ENCODE measurements at regions not wholly inside any gene's neighbourhood (a gene's known extent, or its start where the extent isn't known, plus 50 kb on each side); places are given as distances from the start of the nearest gene placed in this dataset.
"Not testable (repeated sequence)": the region's sequence is repeated elsewhere in the genome, so short reads cannot be mapped to it uniquely, and the experiment has no call there.

DNA sequence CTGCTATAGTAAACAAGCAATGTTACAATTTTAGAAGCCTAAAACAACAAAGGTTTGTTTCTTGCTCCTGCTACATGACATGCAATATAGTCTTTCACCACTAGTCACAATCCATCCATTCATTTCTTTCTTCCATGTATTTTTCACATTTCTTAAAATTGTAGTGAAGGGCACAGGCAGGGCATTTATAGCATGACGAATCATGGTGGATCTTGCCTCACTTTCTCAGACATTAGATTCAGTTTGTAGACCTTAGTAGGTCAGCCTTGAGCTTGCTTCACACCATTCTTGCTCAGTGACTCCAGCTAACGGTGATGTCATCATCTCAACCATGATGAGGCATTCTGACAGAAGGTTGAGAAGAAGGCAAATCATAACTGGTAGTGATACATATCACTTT is 546.8 kb downstream of the TBL1XR1 start:
- Mint-ChIP-seq H3K9me3 (ENCODE audit: low read depth) (no peaks in the 10 kb centered on the region), H3K4me3 (no peak overlapping the region), H3K4me1 (no peaks in the 10 kb centered on the region), H3K27me3 (no peaks in the 10 kb centered on the region), H3K36me3 (ENCODE audit: low read depth) (no peaks in the 10 kb centered on the region), H3K27ac (no peak overlapping the region)
- no peak for DNase-seq
- ChIA-PET POLR2A (no interaction called here), CTCF (no interaction called here)
- intact Hi-C loops (cut with DNase I, micrococcal nuclease) = no loop called here
- no peak for ATAC-seq

DNA sequence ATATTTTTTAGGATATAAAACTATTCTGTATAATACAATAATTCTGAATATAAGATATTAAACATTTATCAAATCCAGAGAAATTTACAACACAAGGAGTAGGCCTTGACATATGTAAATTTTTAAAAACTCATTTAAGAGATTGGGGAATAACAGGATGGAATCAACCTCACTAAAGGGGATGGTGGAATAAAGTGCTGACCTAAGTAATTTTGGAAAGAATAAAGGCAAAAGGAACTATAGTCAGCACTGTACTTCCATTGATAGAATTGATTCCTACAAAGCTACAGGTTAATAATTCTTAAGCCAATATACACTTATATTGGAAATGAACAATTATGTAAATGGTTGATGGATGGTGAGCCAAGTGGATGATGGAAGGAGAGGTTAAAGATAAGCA is 549.3 kb downstream of the TBL1XR1 start:
- Mint-ChIP-seq H3K27me3 (no peaks in the 10 kb centered on the region), H3K27ac (no peak overlapping the region), H3K4me1 (no peaks in the 10 kb centered on the region), H3K9me3 (ENCODE audit: low read depth) (no peaks in the 10 kb centered on the region), H3K36me3 (ENCODE audit: low read depth) (no peaks in the 10 kb centered on the region), H3K4me3 (no peak overlapping the region)
- intact Hi-C loops (cut with DNase I, micrococcal nuclease) = no loop called here
- ChIA-PET CTCF (no interaction called here), POLR2A (no interaction called here)
- ATAC-seq (no peak), DNase-seq (no peak)

- CTCF ChIA-PET = no interaction called here
- DNase-seq = no peak
These were observed 563.8 kb downstream of the TBL1XR1 start for GRCh38 chr3:176633511-176633910.

DNA sequence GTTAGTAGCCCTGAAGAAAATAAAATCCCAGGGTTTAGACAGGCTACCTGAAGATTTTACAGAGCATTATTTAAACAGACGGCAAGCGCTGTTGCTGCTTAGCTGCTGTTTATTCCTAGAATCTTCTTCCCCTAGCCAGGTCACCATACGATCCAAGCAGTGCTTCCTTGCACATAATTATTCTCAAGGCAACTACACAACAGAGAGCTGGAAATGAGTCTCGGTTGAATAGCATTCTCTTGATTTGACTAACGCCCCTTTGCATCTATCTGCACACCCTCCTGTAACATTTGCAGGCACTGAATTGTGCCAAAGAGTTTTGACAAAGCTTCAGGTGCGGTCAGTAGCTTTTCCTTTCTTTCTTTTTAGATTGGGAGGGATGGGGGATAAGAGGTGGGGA is 564.4 kb downstream of the TBL1XR1 start:
- intact Hi-C loops (cut with DNase I, micrococcal nuclease) = no loop called here
- Mint-ChIP-seq H3K36me3 (ENCODE audit: low read depth) (no peaks in the 10 kb centered on the region), H3K9me3 (ENCODE audit: low read depth) (no peaks in the 10 kb centered on the region), H3K27ac (no peak overlapping the region), H3K4me1 (no peaks in the 10 kb centered on the region), H3K27me3 (peaks cover 3% of the 10 kb centered on the region), H3K4me3 (no peak overlapping the region)
- CTCF ChIA-PET = no interaction called here
- ATAC-seq (no peak), DNase-seq (no peak)
- POLR2A ChIA-PET = no interaction called here

More at GRCh38 chr3:176633511-176633910, 563.8 kb downstream of the TBL1XR1 start:
- Mint-ChIP-seq H3K27ac (no peak overlapping the region), H3K4me3 (no peak overlapping the region), H3K4me1 (no peaks in the 10 kb centered on the region), H3K36me3 (ENCODE audit: low read depth) (no peaks in the 10 kb centered on the region), H3K27me3 (peaks cover 2% of the 10 kb centered on the region), H3K9me3 (ENCODE audit: low read depth) (peaks cover under 1% of the 10 kb centered on the region)
- POLR2A ChIA-PET = no interaction called here
- intact Hi-C loops (cut with DNase I, micrococcal nuclease) = no loop called here
- ATAC-seq = no peak

DNA sequence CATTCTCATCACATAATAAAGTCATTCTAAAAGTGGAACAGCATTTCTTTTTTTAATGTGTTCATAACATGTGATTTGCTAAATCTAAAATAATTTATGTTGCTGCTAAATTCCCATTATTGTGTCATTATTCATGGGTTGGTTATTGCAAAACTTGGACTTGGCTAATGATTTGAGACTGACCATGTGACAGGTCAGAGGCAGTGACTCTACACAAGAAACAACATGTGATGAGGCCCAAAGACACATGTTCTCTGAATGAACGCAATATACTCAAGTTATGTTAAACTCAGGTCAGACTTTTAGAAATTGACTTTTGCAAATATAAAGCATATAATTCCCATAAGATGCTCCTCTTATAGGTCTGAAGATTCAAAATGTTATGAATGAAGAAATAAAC is 566.1 kb downstream of the TBL1XR1 start:
- Mint-ChIP-seq H3K4me1 (no peaks in the 10 kb centered on the region), H3K27me3 (peaks cover 3% of the 10 kb centered on the region), H3K4me3 (no peak overlapping the region), H3K36me3 (ENCODE audit: low read depth) (no peaks in the 10 kb centered on the region), H3K9me3 (ENCODE audit: low read depth) (peaks cover 2% of the 10 kb centered on the region), H3K27ac (no peak overlapping the region)
- ChIA-PET POLR2A (no interaction called here), CTCF (interaction anchor here (0.5 kb wide), 1 partner anchor 271 kb away, joined by 3 read pairs; no protein-coding TSS in a partner anchor)
- DNase-seq (no peak), ATAC-seq (no peak)
- intact Hi-C loops (cut with DNase I, micrococcal nuclease) = no loop called here

DNA sequence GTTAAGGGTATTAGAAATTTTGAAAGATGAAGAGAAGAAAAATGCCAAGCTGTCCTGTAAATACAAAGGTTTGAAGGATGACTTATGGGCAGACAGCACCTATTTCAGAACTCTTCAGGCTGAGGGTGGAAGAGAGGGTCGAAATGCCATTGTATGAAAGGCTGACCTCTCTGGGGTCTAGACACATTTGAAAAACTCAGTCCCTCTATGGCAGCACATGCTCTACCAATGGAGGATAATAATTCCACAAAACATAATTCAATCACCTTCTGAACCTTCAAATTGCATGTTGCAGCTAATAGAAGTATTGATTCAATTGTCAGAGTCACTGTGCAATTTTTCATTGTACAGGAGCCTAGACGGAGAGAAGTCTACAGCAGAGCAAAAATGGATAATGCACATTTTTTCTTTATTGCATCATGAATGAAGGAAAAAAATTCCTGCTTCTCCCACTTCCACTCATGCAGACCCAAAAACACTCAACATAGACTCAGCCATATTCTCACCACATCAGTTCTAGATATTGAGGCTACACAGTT is 569.1 kb downstream of the TBL1XR1 start:
- DNase-seq = no peak
- intact Hi-C loops (cut with DNase I, micrococcal nuclease) = no loop called here
- peaks cover 3% of the 10 kb centered on the region for H3K27me3 Mint-ChIP-seq
- CTCF ChIA-PET = no interaction called here
- no peak overlapping the region for H3K27ac Mint-ChIP-seq
- H3K4me3 Mint-ChIP-seq = no peak overlapping the region
- ATAC-seq = no peak
- no peaks in the 10 kb centered on the region for H3K4me1 Mint-ChIP-seq
- POLR2A ChIA-PET = no interaction called here
- H3K36me3 Mint-ChIP-seq (ENCODE audit: low read depth) = no peaks in the 10 kb centered on the region
- peaks cover 2% of the 10 kb centered on the region for H3K9me3 Mint-ChIP-seq (ENCODE audit: low read depth)

DNA sequence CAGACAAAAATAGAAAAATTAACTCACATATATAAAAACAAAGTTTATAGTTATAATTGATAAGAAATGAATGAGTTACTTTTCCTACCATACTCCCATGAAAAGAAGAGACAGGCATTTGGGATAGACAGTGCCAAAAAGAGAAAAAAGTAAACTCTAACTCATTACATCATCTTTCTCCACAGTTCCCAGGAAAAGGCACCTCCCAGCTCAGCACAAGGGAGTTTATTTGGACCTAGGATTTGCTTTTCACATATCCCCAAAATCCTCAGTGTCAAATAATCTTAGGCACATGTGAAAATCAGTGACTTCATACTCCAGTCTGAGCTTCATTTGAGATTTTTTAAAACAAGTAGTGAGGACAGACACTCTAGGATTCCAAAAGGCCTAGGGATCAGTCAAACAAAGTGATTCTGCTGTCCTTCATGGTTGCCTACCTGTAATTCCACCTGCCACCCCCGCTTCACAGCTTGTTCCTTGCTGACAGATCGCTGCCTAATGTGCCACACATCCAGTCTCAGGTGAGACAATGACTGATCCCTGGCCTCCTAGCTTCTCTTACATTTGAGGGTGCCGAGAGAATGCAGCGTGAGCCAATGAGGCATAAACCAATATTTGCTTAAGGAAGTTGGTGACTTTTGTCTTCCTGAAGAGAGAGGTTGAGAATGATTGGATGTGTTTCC is 573.7 kb downstream of the TBL1XR1 start:
- intact Hi-C loops (cut with DNase I, micrococcal nuclease) = no loop called here
- POLR2A ChIA-PET = no interaction called here
- no peak overlapping the region for H3K27ac Mint-ChIP-seq

DNA sequence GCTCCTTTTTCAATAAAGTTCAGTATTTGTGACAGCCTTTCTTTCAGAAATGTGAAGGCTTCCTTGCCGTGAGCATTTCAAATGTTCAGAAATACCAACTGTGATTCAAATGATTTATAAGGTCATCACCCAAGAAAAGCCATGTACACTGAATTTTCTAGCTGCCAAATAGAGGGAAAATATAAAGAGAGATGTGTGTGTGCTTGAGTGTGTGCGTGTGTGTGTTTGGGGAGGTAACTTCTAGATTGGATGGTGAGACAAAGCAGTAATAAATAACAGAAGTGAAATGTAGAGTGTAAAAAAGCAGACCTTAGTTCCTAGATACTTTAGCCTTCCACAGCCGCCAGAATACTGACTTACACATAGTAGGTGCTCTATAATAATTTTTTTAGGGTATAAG is 577.4 kb downstream of the TBL1XR1 start:
- ChIA-PET CTCF (no interaction called here), POLR2A (no interaction called here)
- no peak overlapping the region for H3K27ac Mint-ChIP-seq
- ATAC-seq = no peak
- intact Hi-C loops (cut with DNase I, micrococcal nuclease) = no loop called here
- H3K27me3 Mint-ChIP-seq = no peaks in the 10 kb centered on the region
- DNase-seq = no peak
- H3K4me1 Mint-ChIP-seq = no peaks in the 10 kb centered on the region
- H3K9me3 Mint-ChIP-seq (ENCODE audit: low read depth) = no peaks in the 10 kb centered on the region
- H3K36me3 Mint-ChIP-seq (ENCODE audit: low read depth) = no peaks in the 10 kb centered on the region
- no peak overlapping the region for H3K4me3 Mint-ChIP-seq

More for the DNA sequence above, 573.7 kb downstream of the TBL1XR1 start:
- no peak overlapping the region for H3K4me3 Mint-ChIP-seq
- CTCF ChIA-PET = no interaction called here
- no peak for ATAC-seq
- H3K4me1 Mint-ChIP-seq = no peaks in the 10 kb centered on the region
- no peaks in the 10 kb centered on the region for H3K36me3 Mint-ChIP-seq (ENCODE audit: low read depth)
- DNase-seq = no peak
- H3K27me3 Mint-ChIP-seq = peaks cover 1% of the 10 kb centered on the region
- peaks cover 2% of the 10 kb centered on the region for H3K9me3 Mint-ChIP-seq (ENCODE audit: low read depth)

DNA sequence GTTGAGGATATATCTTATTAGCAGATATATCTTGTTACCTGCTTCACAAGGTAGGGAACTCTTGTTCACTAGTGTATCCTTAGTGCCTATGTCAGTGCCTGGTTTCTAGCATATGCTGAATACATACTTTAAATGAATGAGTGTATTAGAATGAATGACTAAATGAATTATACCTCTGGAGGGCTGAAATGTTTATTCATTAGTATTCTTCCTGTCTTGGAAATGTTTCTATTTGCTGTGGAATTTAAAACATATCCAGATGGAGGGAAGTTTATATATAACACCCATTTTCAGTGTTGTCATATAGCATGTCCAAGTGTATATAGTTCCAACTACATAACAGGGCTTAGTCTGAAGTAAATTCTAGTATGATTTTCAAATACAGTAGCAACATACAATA is 581.5 kb downstream of the TBL1XR1 start:
- POLR2A ChIA-PET = no interaction called here
- Mint-ChIP-seq H3K4me1 (no peaks in the 10 kb centered on the region), H3K27ac (no peak overlapping the region), H3K36me3 (ENCODE audit: low read depth) (no peaks in the 10 kb centered on the region), H3K9me3 (ENCODE audit: low read depth) (no peaks in the 10 kb centered on the region), H3K27me3 (no peaks in the 10 kb centered on the region), H3K4me3 (no peak overlapping the region)
- DNase-seq (no peak), ATAC-seq (no peak)
- intact Hi-C loops (cut with DNase I, micrococcal nuclease) = no loop called here
- CTCF ChIA-PET = no interaction called here

- H3K4me3 Mint-ChIP-seq = no peak overlapping the region
- POLR2A ChIA-PET = no interaction called here
- intact Hi-C loops (cut with DNase I, micrococcal nuclease) = loop anchor here in 1 of 2 experiments (5.0 kb wide), 1 partner anchor 1456 kb away; no protein-coding TSS in a partner anchor
- H3K4me1 Mint-ChIP-seq = no peaks in the 10 kb centered on the region
- ATAC-seq (no peak), DNase-seq (no peak)
- H3K27ac Mint-ChIP-seq = no peak overlapping the region
- no peaks in the 10 kb centered on the region for H3K9me3 Mint-ChIP-seq (ENCODE audit: low read depth)
- H3K36me3 Mint-ChIP-seq (ENCODE audit: low read depth) = no peaks in the 10 kb centered on the region
- H3K27me3 Mint-ChIP-seq = no peaks in the 10 kb centered on the region
- CTCF ChIA-PET = no interaction called here
These were observed 585.6 kb downstream of the TBL1XR1 start for GRCh38 chr3:176611703-176612102.

DNA sequence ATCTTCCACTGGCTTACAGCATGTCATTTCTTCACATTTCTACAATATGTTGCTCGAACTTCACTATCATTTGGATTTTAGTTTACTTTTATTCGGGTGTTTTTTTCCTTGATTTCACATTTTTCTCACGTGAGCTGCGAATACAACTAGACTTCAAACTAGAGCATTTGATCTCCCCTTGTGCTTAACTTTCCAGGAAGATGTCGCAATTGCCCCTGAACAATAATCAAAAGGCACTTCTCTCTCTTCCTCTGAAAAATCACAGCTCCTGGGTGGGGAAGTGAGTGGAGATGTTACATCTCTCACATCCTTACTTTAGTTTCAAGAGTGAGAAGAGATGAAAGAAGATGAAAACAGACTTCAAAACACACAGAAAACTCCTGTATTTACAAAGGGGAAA is 587.9 kb downstream of the TBL1XR1 start:
- ChIA-PET CTCF (interaction anchor here (0.6 kb wide), 1 partner anchor 136 kb away, joined by 3 read pairs; no protein-coding TSS in a partner anchor), POLR2A (no interaction called here)
- no peak overlapping the region for H3K4me3 Mint-ChIP-seq

GRCh38 chr3:176605553-176605952 is 591.7 kb downstream of the TBL1XR1 start:
- H3K9me3 Mint-ChIP-seq (ENCODE audit: low read depth); POLR2A ChIA-PET; H3K4me3 Mint-ChIP-seq; intact Hi-C loops (cut with DNase I, micrococcal nuclease); H3K36me3 Mint-ChIP-seq (ENCODE audit: low read depth); H3K27me3 Mint-ChIP-seq; DNase-seq; ATAC-seq; H3K4me1 Mint-ChIP-seq; H3K27ac Mint-ChIP-seq: not testable (repeated sequence)
- CTCF ChIA-PET = interaction anchor here (0.6 kb wide), 1 partner anchor 249 kb away, joined by 3 read pairs; no protein-coding TSS in a partner anchor

More for the DNA sequence above, 587.9 kb downstream of the TBL1XR1 start:
- Mint-ChIP-seq H3K9me3 (ENCODE audit: low read depth) (peaks cover 2% of the 10 kb centered on the region), H3K27ac (no peak overlapping the region), H3K4me1 (no peaks in the 10 kb centered on the region), H3K36me3 (ENCODE audit: low read depth) (no peaks in the 10 kb centered on the region), H3K27me3 (no peaks in the 10 kb centered on the region)
- intact Hi-C loops (cut with DNase I, micrococcal nuclease) = no loop called here
- ATAC-seq (no peak), DNase-seq (no peak)

All from activated CD4-positive, alpha-beta T cell treated with anti-CD3 and anti-CD28 coated beads for 36 hours (primary cell).